Fibroblast of villous mesenchyme (primary cell): ENCODE measurements at regions not wholly inside any gene's neighbourhood (a gene's known extent, or its start where the extent isn't known, plus 50 kb on each side); places are given as distances from the start of the nearest gene placed in this dataset.

Experiments used
- DNase-seq: peaks from one replicate; pipeline ENCODE4 v3.0.0-alpha.2; 2010; ENCODE audit warnings: low read depth
- H3K4me3 ChIP-seq: 2 replicates; pipeline ENCODE4 v1.5.1; 2011; ENCODE audit warnings: low read depth, mild to moderate bottlenecking, low read length
- CTCF ChIP-seq: IDR thresholded peaks from 2 replicates; pipeline ENCODE4 v1.5.1; 2012; ENCODE audit warnings: low read depth, mild to moderate bottlenecking, low read length; ENCODE audit not compliant: insufficient read depth

DNA sequence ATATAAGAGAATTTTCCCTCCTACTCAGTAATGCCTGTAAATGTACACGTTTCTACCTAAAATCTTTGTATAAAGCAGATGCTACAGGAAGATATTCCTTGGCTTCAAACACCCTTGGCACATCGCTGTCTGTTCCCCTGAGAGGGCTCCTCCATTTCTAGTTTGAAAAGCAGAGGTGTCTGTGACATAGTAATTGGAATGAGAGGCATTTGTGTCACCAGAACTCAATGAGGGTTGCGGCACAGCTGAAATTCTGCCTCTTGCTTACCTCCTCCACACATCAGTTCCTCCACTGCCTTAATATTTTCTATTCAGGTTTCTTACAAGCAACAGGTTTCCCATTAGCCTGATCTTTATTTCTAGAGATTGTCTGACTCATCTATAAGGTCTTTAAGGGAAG is 359.9 kb upstream of the DCC start:
- no peak for DNase-seq
- TF ChIP-seq CTCF: no peak
- H3K4me3 ChIP-seq: no peak overlapping the region

- no peak for DNase-seq
- H3K4me3 ChIP-seq: no peak overlapping the region
- no peak for TF ChIP-seq CTCF
Measured at GRCh38 chr18:51988277-51988676, 351.7 kb upstream of the DCC start.

DNA sequence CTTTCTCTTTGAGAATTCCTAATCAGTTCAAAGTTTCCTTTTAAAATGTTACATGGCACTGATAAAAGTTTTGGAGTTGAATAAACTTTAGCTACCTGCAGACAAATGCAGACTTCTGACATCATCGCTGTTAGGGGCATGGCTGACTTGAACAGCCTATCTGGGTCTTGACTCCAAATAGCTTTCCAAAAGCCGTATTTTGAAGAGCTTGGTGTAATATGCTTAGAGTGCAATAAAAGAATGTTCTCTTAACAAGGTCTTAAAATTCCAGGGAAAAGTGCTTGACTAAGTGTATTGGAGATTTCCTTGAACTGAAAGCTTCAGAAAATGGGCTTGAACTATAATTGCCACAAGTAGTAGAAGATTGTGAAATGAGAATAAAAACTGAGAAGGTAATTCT is 342.9 kb upstream of the DCC start:
- no peak for TF ChIP-seq CTCF
- DNase-seq: no peak
- no peak overlapping the region for H3K4me3 ChIP-seq

DNA sequence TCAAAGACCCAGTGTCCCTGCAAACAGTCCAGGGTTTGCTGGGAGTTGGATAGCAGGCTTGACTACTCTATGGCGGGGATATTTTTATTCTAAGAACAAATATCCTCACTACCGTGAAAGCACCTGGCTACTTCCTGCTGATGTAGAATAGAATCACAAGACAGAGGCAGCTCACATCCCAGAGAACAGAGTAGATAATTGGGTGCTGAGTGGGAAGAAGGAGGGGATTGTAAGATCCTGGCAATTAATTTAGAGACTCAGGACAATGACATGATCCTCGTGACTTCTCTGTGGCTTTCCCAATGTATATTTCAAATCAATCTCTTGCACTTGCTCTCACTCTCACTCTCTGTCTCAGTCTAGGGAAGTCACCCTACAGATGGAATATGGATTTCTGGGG is 341.9 kb upstream of the DCC start:
- no peak overlapping the region for H3K4me3 ChIP-seq
- no peak for TF ChIP-seq CTCF
- no peak for DNase-seq

DNA sequence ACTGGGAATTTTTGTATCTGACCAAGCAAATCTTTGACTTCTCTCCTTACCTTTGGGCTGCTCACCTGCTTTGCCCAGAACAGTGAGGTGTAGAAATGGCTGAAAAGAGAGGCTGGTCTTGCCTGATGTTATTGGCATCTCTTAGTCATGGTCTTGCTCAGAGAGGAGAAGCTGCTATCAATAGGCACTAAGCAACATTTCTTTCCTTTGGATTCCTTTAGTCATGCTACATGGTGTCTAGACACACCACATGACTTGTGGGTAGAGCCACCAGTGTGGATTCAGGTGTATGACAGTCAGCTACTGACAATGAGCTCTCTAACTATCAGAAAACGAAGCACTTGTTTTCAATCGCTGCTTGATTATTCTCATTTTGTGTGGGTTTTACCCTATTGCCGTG is 341.3 kb upstream of the DCC start:
- H3K4me3 ChIP-seq: no peak overlapping the region
- no peak for TF ChIP-seq CTCF
- no peak for DNase-seq

- H3K4me3 ChIP-seq: no peak overlapping the region
- DNase-seq: no peak
- TF ChIP-seq CTCF: no peak
Measured at GRCh38 chr18:51999351-51999750, 340.6 kb upstream of the DCC start.

DNA sequence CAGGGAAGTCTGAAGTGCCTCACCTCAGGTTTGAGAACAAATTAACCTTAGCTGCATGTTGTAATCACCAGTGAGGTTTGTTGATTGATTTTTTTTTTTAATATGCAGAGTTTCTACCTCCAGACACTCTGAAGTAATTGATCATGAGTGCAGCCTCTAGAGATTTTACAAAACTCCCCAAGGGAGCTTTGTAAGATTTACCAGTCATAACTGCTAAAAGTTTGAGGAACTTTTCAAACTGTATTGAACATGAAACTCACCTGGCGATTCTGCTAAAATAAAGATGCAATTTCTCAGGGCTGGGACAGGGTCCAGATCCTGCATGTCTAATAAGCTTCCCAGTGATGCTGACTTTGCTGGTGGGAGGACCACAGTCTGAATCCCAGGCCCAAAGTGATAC is 339.6 kb upstream of the DCC start:
- no peak for TF ChIP-seq CTCF
- no peak overlapping the region for H3K4me3 ChIP-seq
- no peak for DNase-seq
